H9 (cell line): ENCODE measurements at regions not wholly inside any gene's neighbourhood (a gene's known extent, or its start where the extent isn't known, plus 50 kb on each side); places are given as distances from the start of the nearest gene placed in this dataset.

Source experiments
- DNase-seq: peaks from one replicate; pipeline ENCODE4 v3.0.0-alpha.2; 2017
- H2AFZ ChIP-seq: one replicate; pipeline ENCODE4 v1.6.1; 2013; ENCODE audit warnings: mild to moderate bottlenecking, low read length, control low read depth, moderate library complexity
- H2AK5ac ChIP-seq: 2 replicates; pipeline ENCODE4 v1.6.1; 2013; ENCODE audit warnings: low read length, control low read depth, mixed read lengths; ENCODE audit not compliant: insufficient read length
- H2BK120ac ChIP-seq: one replicate; pipeline ENCODE4 v1.6.1; 2013; ENCODE audit warnings: low read depth, mild to moderate bottlenecking, low read length, control low read depth, inconsistent platforms; ENCODE audit not compliant: poor library complexity, severe bottlenecking
- H2BK12ac ChIP-seq: 2 replicates; pipeline ENCODE4 v1.6.1; 2013; ENCODE audit warnings: low read length, control low read depth, mixed read lengths, low read depth; ENCODE audit not compliant: insufficient read length
- H2BK15ac ChIP-seq: 2 replicates; pipeline ENCODE4 v1.6.1; 2013; ENCODE audit warnings: low read depth, low read length, control low read depth
- H2BK20ac ChIP-seq: one replicate; pipeline ENCODE4 v1.6.1; 2013; ENCODE audit warnings: low read depth, mild to moderate bottlenecking, low read length, control low read depth, inconsistent platforms; ENCODE audit not compliant: poor library complexity, severe bottlenecking
- H2BK5ac ChIP-seq: 2 replicates; pipeline ENCODE4 v1.6.1; 2013; ENCODE audit warnings: low read length, control low read depth, mixed read lengths; ENCODE audit not compliant: insufficient read length
- H3K14ac ChIP-seq: 2 replicates; pipeline ENCODE4 v1.6.1; 2013; ENCODE audit warnings: low read length, control low read depth; ENCODE audit not compliant: insufficient read depth
- H3K18ac ChIP-seq: 2 replicates; pipeline ENCODE4 v1.6.1; 2013; ENCODE audit warnings: low read depth, mild to moderate bottlenecking, mixed read lengths, low read length, control low read depth; ENCODE audit not compliant: insufficient read length
- H3K23ac ChIP-seq: 2 replicates; pipeline ENCODE4 v1.6.1; 2013; ENCODE audit warnings: low read length, control low read depth, mixed read lengths, low read depth; ENCODE audit not compliant: insufficient read length
- H3K23me2 ChIP-seq: 2 replicates; pipeline ENCODE4 v1.6.1; 2013; ENCODE audit warnings: low read depth, mild to moderate bottlenecking, mixed read lengths, low read length, control low read depth; ENCODE audit not compliant: insufficient read length, poor library complexity, severe bottlenecking
- H3K27ac ChIP-seq: 2 replicates; pipeline ENCODE4 v1.5.1; 2013; ENCODE audit warnings: low read length, control low read depth, mixed read lengths, low read depth; ENCODE audit not compliant: insufficient read length
- H3K27me3 ChIP-seq: 2 replicates; pipeline ENCODE4 v1.6.1; 2013; ENCODE audit warnings: low read length, control low read depth, inconsistent platforms; ENCODE audit not compliant: insufficient read depth
- H3K4ac ChIP-seq: 2 replicates; pipeline ENCODE4 v1.6.1; 2013; ENCODE audit warnings: low read depth, mild to moderate bottlenecking, control low read depth, inconsistent platforms, low read length, moderate library complexity
- H3K4me1 ChIP-seq: 2 replicates; pipeline ENCODE4 v1.6.1; 2013; ENCODE audit warnings: low read length, control low read depth, inconsistent platforms; ENCODE audit not compliant: insufficient read depth
- H3K4me2 ChIP-seq: 2 replicates; pipeline ENCODE4 v1.6.1; 2013; ENCODE audit warnings: low read length, control low read depth, mixed read lengths; ENCODE audit not compliant: insufficient read length, insufficient read depth
- H3K56ac ChIP-seq: 2 replicates; pipeline ENCODE4 v1.6.1; 2013; ENCODE audit warnings: low read depth, mild to moderate bottlenecking, mixed read lengths, low read length, control low read depth; ENCODE audit not compliant: insufficient read length
- H3K79me1 ChIP-seq: 2 replicates; pipeline ENCODE4 v1.6.1; 2013; ENCODE audit warnings: low read depth, mild to moderate bottlenecking, moderate library complexity, low read length, control low read depth, inconsistent platforms; ENCODE audit not compliant: insufficient read depth, poor library complexity, severe bottlenecking
- H3K79me2 ChIP-seq: 2 replicates; pipeline ENCODE4 v1.6.1; 2013; ENCODE audit warnings: low read length, control low read depth, inconsistent platforms; ENCODE audit not compliant: insufficient read depth
- H3K9ac ChIP-seq: 2 replicates; pipeline ENCODE4 v1.6.1; 2013; ENCODE audit warnings: low read length, control low read depth, mixed read lengths; ENCODE audit not compliant: insufficient read length; ENCODE audit errors: extremely low read depth
- H3K9me3 ChIP-seq: one replicate; pipeline ENCODE4 v1.6.1; 2013; ENCODE audit warnings: low read depth, low read length, inconsistent platforms; ENCODE audit not compliant: control insufficient read depth
- H3T11ph ChIP-seq: one replicate; pipeline ENCODE4 v1.6.1; 2013; ENCODE audit warnings: mild to moderate bottlenecking, low read length, control low read depth, inconsistent platforms
- H4K20me1 ChIP-seq: one replicate; pipeline ENCODE4 v1.6.1; 2013; ENCODE audit not compliant: control insufficient read depth, insufficient read length, insufficient read depth
- H4K5ac ChIP-seq: 2 replicates; pipeline ENCODE4 v1.6.1; 2013; ENCODE audit warnings: low read depth, mild to moderate bottlenecking, mixed read lengths, low read length, control low read depth; ENCODE audit not compliant: insufficient read length
- H4K8ac ChIP-seq: replicated peaks from 2 replicates; pipeline ENCODE4 v1.6.1; 2013; ENCODE audit warnings: low read length, control low read depth, mixed read lengths, low read depth; ENCODE audit not compliant: insufficient read length
- H4K91ac ChIP-seq: 2 replicates; pipeline ENCODE4 v1.6.1; 2013; ENCODE audit warnings: low read depth, mild to moderate bottlenecking, moderate library complexity, mixed read lengths, low read length, control low read depth; ENCODE audit not compliant: insufficient read length
- H3K27ac Mint-ChIP-seq, 3 experiments: 2 replicates in 2 of 3; 3 replicates in 1 of 3; pipeline ENCODE4 v1.8.0; 2020 to 2021; ENCODE audit warnings: mixed read lengths in 3 of 3, mild to moderate bottlenecking in 1 of 3, moderate library complexity in 1 of 3
- H3K27me3 Mint-ChIP-seq: 2 replicates; pipeline ENCODE4 v1.8.0; 2021; ENCODE audit warnings: low read depth, mild to moderate bottlenecking, moderate library complexity, mixed read lengths
- H3K36me3 Mint-ChIP-seq, 3 experiments: 2 replicates in 2 of 3; 3 replicates in 1 of 3; pipeline ENCODE4 v1.8.0; 2020 to 2021; ENCODE audit warnings: low read depth in 3 of 3, mixed read lengths in 3 of 3; ENCODE audit not compliant: insufficient read depth in 1 of 3
- H3K4me1 Mint-ChIP-seq, 2 experiments: 2 replicates each; pipeline ENCODE4 v1.8.0; 2020; ENCODE audit warnings: mixed read lengths in 2 of 2
- H3K4me3 Mint-ChIP-seq, 2 experiments: 2 replicates in 1 of 2; 3 replicates in 1 of 2; pipeline ENCODE4 v1.8.0; 2020 to 2021; ENCODE audit warnings: mild to moderate bottlenecking in 2 of 2, mixed read lengths in 2 of 2, moderate library complexity in 1 of 2
- H3K9me3 Mint-ChIP-seq, 2 experiments: 2 replicates in 1 of 2; 3 replicates in 1 of 2; pipeline ENCODE4 v1.8.0; 2020; ENCODE audit warnings: mild to moderate bottlenecking in 2 of 2, mixed read lengths in 2 of 2, moderate library complexity in 1 of 2
- WGBS: extraction: QIAGEN DNeasy Blood & Tissue Kit; methylation state at CpG from one replicate; pipeline ENCODE4 v1.1.7; 2013; ENCODE audit warnings: missing lambda C conversion rate, low lambda C conversion rate, mixed read lengths; ENCODE audit not compliant: insufficient read length; ENCODE audit errors: extremely low coverage; 5-methylcytosine and 5-hydroxymethylcytosine counted together
- TF ChIP-seq, protein P1 (sequence below): fragments of 200-600 bp; sonication (generic); conservative IDR thresholded peaks from 3 replicates; pipeline ENCODE4 v1.8.0; 2021; ENCODE audit warnings: antibody characterized with exemption, mild to moderate bottlenecking

DNA sequence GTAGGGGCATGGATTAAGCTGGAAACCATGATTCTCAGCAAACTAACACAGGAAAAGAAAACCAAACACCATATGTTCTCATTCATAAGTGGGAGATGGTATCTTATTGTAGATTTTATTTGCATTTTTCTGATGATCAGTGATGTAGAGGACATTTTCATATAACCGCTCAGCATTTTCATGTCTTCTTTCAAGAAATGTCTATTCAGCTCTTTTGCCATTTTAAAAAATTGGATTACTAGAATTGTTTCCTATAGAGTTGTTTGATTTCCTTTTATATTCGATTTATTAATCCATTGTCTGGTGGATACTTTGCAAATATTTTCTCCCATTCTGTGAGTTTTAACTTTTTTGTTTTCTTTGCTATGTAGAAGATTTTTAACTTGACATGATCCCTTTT, 682.2 kb upstream of the BCHE start:
- WGBS = no CpG with 5 or more reads among the region's 2 CpGs
- H3K9me3 ChIP-seq = no peaks in the 10 kb centered on the region
- no peaks in the 10 kb centered on the region for H3K23me2 ChIP-seq
- TF ChIP-seq, protein P1, sequence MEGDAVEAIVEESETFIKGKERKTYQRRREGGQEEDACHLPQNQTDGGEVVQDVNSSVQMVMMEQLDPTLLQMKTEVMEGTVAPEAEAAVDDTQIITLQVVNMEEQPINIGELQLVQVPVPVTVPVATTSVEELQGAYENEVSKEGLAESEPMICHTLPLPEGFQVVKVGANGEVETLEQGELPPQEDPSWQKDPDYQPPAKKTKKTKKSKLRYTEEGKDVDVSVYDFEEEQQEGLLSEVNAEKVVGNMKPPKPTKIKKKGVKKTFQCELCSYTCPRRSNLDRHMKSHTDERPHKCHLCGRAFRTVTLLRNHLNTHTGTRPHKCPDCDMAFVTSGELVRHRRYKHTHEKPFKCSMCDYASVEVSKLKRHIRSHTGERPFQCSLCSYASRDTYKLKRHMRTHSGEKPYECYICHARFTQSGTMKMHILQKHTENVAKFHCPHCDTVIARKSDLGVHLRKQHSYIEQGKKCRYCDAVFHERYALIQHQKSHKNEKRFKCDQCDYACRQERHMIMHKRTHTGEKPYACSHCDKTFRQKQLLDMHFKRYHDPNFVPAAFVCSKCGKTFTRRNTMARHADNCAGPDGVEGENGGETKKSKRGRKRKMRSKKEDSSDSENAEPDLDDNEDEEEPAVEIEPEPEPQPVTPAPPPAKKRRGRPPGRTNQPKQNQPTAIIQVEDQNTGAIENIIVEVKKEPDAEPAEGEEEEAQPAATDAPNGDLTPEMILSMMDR = no peak
- Mint-ChIP-seq H3K4me3 (no peak overlapping the region), H3K36me3 (peaks cover 0 to 4% (median 0%) of the 10 kb centered on the region in 3 experiments; a peak in 1 of 7 replicates), H3K4me1 (peaks cover 4% of the 10 kb centered on the region in 2 experiments; a peak in 3 of 4 replicates), H3K9me3 (peaks cover 10 to 13% of the 10 kb centered on the region in 2 experiments; a peak in 4 of 5 replicates), H3K27me3 (no peaks in the 10 kb centered on the region), H3K27ac (no peak overlapping the region)
- H3K56ac ChIP-seq = no peak overlapping the region
- no peak overlapping the region for H2BK120ac ChIP-seq
- H4K5ac ChIP-seq = no peak overlapping the region
- no peaks in the 10 kb centered on the region for H3K27me3 ChIP-seq
- H4K8ac ChIP-seq = no peak overlapping the region
- no peak overlapping the region for H2BK12ac ChIP-seq
- no peak for DNase-seq
- no peak overlapping the region for H2AFZ ChIP-seq
- no peak overlapping the region for H3K14ac ChIP-seq
- H3K79me2 ChIP-seq = no peaks in the 10 kb centered on the region
- no peak overlapping the region for H2BK15ac ChIP-seq
- H3K79me1 ChIP-seq = no peaks in the 10 kb centered on the region
- no peak overlapping the region for H4K91ac ChIP-seq
- H3K18ac ChIP-seq = no peak overlapping the region
- no peak overlapping the region for H3K9ac ChIP-seq
- no peak overlapping the region for H3K23ac ChIP-seq
- H3K4me2 ChIP-seq = no peak overlapping the region
- no peak overlapping the region for H3K27ac ChIP-seq
- H2AK5ac ChIP-seq = no peak overlapping the region
- H2BK20ac ChIP-seq = no peak overlapping the region
- H4K20me1 ChIP-seq = no peaks in the 10 kb centered on the region
- H3K4me1 ChIP-seq = no peaks in the 10 kb centered on the region
- H3K4ac ChIP-seq = no peak overlapping the region
- no peak overlapping the region for H3T11ph ChIP-seq
- no peak overlapping the region for H2BK5ac ChIP-seq
